PFSK-1 (cell line): ENCODE measurements at regions not wholly inside any gene's neighbourhood (a gene's known extent, or its start where the extent isn't known, plus 50 kb on each side); places are given as distances from the start of the nearest gene placed in this dataset.

ENCODE experiments used
- POLR2AphosphoS5 ChIP-seq: IDR thresholded peaks from 2 replicates; pipeline ENCODE4 v1.6.1; 2012; ENCODE audit warnings: low read depth, mild to moderate bottlenecking, control low read depth, low read length, moderate library complexity
- REST ChIP-seq, 2 experiments: IDR thresholded peaks; 2 replicates each; pipeline versions ENCODE4 v1.6.1 to v1.8.0; 2011 to 2012; ENCODE audit warnings: low read depth in 2 of 2, low read length in 2 of 2, control low read depth in 1 of 2, inconsistent platforms in 1 of 2, mild to moderate bottlenecking in 1 of 2, moderate library complexity in 1 of 2; ENCODE audit not compliant: insufficient read depth in 1 of 2
- SIN3A ChIP-seq: IDR thresholded peaks from 2 replicates; pipeline ENCODE4 v1.6.1; 2012; ENCODE audit warnings: mild to moderate bottlenecking, low read length, moderate library complexity, borderline replicate concordance; ENCODE audit not compliant: insufficient read depth
- TAF1 ChIP-seq: IDR thresholded peaks from 2 replicates; pipeline ENCODE4 v1.6.1; 2012; ENCODE audit warnings: low read length, control low read depth, borderline replicate concordance; ENCODE audit not compliant: insufficient read depth

- TF ChIP-seq SIN3A = no peak
- TF ChIP-seq POLR2AphosphoS5 = no peak
- no peak for TF ChIP-seq TAF1
- TF ChIP-seq REST (IDR thresholded peaks at IDR 0.05; ENCODE audit: insufficient read depth in 1 of 2, low read depth in 2 of 2, low read length in 2 of 2) = no peak
Observed at GRCh38 chr2:118632921-118633320, 214.5 kb downstream of the EN1 start.
